HG02870 (cell line): ENCODE measurements at regions not wholly inside any gene's neighbourhood (a gene's known extent, or its start where the extent isn't known, plus 50 kb on each side); places are given as distances from the start of the nearest gene placed in this dataset.
"Not testable (repeated sequence)": the region's sequence is repeated elsewhere in the genome, so short reads cannot be mapped to it uniquely, and the experiment has no call there.

Experiments used
- ATAC-seq: cut with Tn5 transposase; IDR thresholded peaks from one replicate; pipeline ENCODE4 v1.9.1; 2021; ENCODE audit warnings: mild to moderate bottlenecking, moderate library complexity; ENCODE audit not compliant: unreplicated experiment

DNA sequence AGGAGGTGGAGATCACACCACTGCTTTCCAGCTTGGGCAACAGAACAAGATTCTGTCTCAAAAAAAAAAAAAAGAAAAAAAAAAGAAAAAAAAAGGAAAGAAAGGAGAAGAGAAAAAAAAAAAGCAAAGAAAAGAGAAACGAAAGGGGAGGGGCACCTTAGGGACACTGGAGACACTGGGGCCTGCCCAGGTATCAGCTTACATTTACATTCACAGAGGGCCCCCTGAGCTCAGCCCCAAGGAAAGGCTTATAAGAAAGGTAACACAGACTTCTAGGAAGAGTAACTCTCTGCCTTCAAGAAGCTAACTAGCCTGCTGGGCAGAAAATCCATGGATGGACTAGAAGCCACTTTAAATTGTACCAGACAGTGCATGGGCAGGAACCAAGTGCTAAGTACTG lies 108.8 kb downstream of the NPY start:
- no peak for ATAC-seq

DNA sequence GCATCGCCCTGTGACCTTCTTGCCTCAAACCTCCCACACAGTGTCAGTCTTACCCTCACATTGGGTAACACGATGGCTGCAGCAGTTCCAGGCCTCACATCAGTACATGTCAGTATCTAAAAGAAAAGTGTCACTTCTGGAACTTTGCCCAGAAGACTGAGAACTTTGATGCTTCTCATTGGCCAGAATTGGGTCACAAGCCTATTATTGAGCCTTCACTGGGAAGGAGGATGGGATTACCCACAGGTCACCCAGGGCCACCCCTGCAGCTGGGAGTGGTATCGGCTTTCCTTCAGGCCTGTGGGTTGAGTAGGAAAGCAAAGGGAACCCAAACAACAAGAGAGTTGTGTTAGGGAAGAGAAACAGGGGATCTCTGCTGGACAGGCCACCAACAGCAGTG lies 111.5 kb downstream of the NPY start:
- no peak for ATAC-seq

DNA sequence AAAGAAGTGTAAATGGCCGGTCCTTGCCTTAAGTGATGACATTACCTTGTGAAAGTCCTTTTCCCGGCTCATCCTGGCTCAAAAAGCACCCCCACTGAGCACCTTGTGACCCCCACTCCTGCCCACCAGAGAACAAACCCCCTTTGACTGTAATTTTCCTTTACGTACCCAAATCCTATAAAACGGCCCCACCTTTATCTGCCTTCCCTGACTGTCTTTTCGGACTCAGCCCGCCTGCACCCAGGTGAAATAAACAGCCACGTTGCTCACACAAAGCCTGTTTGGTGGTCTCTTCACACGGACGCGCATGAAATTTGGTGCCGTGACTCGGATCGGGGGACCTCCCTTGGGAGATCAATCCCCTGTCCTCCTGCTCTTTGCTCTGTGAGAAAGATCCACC lies 112.4 kb downstream of the NPY start:
- ATAC-seq, result not testable (repeated sequence)

DNA sequence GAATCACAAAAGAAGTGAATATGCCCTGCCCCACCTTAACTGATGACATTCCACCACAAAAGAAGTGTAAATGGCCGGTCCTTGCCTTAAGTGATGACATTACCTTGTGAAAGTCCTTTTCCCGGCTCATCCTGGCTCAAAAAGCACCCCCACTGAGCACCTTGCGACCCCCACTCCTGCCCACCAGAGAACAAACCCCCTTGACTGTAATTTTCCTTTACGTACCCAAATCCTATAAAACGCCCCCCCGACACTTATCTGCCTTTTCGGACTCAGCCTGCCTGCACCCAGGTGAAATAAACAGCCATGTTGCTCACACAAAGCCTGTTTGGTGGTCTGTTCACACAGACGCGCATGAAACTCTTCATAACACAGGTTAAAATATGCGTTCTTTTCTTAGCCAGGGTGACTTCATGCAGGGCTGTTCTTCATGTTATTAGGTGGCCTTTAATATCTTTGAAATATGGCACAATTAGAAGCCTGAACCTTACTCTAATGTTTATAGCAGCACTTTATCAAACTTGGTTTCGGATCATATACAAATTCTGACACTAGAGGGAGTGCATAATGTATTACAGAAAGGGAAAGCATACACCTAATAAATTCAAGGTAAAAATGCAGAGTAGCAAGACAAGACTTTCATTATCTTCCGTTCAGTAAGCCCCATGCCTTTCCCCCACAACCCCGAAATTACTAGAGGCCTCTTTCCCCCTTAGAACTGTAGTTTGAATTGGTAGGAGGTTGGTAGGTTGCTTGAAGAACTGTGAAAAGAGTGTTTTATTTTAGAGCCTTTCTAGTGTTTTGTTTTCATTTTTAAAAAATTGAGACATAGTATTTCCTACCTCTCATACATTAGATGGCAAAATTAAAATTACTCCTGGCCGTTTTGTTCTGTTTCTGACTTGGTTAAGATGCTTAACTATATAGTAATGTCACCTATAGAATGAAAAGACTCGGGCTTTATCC lies 117.9 kb downstream of the NPY start:
- ATAC-seq, result no peak

DNA sequence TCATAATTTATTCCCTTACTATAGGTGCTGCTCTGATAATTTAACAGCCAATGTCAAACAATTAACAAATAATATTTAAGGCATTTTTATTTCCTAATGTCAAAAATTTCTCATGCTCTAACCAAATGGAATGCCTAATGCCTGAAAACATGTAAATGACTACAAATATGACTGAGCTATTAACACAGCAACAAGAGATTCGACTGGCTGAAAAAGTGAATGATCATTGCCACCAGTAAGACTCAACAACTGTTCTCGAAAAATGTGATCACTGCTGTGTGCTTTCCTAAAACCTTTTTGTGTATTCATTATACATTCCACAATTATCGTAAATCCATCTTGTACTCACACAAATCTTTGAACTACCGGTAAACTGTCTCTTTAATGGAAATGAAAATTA lies 118.7 kb downstream of the NPY start:
- no peak for ATAC-seq

DNA sequence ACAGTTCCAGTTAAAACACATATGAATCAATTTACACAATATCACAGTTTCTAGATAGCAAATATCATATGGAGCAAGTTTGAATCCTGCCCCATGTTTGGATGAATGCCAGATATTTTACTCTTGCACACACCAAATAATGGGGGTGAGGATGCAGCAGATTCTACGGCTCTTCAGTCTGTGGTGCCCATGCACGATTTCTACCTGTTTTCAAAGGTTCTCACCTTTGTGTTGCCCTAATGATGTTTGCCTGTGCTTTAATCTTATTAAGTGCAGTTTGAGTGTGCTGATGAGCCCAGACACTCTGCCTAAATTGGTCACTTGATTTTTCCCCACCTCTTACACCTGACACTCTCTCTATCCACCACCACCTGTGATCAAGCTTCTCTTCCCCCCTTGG lies 119.6 kb downstream of the NPY start:
- ATAC-seq, result no peak

DNA sequence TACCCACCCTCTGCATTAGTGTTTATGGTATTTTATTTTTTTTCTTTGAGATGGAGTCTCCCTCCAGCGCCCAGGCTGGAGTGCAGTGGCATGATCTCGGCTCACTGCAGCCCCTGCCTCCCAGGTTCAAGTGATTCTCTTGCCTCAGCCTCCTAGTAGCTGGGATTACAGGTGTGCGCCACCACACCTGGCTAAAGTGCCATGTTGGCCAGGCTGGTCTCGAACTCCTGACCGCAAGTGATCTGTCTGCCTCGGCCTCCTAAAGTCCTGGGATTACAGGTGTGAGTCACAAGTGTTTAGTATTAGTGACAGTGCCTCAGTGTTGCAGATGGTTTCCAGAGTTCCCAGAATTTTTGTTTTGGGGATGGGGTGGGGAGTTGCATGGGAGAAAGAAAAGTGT lies 120.3 kb downstream of the NPY start:
- no peak for ATAC-seq

DNA sequence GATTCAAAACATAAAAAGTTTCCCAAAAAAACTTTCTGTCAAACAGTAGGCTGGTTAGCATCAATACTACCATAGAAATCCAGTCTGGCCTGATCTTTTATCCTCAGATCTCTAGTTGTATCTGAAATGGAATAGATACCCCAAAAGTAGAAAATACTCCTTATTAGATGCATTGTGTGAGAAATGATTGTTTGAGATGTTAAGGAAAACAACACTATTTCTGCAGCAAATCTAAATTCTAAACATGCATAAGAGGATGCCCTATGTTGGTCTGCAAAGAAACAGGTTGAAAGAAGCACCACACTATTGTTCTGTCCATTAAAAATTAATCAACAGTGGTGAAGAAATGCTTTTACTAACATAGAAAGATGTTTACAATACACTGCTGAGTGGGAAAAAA lies 121.0 kb downstream of the NPY start:
- no peak for ATAC-seq

DNA sequence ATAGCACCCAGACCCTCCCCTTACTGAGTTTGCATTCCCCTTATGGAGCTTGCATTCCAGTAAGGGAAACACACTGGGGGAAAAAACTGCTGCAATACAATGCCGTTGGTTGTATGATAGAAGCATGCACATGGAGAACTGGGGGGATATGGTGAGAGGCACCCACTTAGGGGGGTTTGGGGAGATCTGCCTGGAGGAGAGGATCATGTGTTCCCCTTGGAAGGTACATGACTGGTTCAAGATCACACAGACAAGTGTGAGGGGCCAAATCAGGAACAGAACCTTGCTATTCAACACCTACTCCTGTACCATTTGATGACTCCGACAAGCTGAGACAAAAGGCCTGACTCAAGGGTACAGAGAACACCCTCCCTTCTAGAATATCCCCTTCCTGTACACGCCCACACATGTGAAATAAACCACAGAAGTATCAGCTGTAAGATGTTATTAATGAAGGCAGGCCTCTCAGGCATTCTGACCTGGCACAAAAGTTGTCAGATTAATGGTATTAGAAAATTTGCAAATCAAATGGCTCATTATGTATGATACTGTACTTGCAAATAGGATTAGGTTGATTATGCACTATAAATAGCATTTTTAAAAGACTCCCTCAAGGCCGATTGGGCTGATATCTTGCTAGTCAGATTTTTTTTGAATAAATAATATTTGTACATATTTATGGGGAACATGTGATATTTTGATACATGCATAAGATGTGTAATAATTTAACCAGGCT lies 122.2 kb downstream of the NPY start:
- ATAC-seq, result peak; percentile 67

DNA sequence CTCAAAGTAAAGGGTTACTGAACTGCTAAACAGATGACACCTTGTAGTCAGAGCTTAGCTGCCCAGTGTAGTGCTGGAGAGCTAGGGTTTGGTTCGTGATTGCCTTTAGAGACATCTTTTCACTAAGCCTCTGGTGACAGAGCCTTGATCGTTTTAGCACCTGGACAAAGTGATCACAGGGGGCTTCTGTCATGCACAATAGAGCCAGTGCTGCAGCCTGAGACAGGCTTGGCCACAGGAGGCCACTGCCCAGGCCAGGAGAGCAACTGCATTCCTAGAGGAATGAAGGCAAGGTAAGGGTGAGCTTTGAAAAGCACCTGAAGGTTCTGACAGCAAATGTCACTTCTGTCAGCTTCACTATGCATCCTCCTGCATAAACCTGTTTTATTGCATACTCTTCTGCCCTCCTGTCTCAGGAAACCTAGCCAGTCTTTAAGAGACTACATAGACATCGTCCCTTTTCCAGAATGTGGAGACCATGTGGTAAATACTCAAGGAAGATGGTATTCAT lies 122.9 kb downstream of the NPY start:
- ATAC-seq, result no peak

DNA sequence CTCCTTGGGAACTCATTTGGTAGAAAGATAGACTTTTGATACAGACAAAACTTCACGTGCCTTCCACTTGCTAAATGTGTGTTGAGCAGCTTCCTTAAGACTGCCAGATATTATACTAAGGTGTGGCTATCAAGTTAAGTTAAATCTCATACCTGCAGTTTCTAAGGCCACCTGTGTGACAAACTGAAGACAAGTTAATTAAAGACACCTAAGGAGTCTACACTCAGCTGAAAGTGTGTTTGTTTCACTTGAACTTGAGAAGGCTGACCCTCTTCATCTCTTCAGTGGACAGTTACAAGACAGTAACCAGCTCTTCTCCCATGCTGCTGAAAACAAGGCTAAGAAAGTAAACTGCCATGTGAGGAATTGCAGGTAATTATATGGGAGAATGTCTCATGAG lies 124.0 kb downstream of the NPY start:
- no peak for ATAC-seq

DNA sequence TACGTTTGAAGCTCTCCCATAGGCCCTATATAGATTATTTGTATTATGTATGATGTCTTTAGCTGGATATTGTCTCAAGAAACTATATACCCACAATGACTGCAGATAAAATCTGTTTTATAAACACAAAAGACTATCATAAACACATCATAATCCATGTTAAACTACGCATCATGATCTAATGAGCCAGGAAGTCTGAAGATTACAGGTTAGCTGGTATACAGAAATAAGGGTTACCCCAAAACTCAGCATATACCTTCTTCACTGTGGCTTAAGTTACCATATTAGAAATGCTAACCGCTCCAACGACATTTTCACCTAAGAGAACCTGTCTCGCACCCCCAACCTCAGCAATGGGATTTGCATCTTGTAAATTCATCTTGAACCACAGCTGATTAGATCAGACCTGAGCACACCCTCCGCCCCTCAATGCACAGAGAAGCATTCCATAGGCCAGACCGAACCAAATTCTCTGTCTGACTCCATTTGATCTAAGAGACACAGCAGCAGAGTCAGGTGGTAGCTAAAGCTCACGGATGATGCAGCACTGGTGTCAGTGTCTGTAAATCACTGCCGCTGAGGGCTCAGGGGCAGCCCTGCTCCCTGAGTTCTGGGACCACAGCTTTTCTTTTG lies 124.9 kb downstream of the NPY start:
- no peak for ATAC-seq

DNA sequence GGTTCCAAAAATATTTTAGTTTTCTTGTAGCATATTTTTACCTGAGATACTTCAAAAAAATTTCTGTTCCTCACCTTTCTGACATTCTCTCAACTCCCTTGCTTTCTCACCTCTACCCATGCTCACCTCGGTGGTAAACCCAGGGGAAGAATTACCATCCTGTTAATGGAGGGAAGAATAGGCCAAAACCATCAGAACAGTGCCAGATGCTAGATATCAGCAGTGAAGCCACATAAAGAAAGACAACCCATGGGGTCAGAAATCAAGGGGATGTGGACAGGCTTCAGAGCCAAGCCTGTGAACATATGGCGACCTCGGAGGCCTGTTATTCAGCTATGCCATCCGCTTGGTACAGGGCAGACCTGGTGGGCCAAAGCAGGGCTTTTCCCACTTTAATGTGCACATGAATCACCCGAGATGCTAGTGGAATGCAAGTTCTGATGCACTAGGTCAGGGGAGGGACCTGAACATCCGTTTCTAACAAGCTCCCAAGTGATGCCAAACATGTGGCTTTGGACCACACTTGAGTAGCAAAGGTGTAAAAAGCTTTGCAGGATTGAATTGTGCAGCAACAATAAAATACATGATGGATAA lies 125.5 kb downstream of the NPY start:
- no peak for ATAC-seq

DNA sequence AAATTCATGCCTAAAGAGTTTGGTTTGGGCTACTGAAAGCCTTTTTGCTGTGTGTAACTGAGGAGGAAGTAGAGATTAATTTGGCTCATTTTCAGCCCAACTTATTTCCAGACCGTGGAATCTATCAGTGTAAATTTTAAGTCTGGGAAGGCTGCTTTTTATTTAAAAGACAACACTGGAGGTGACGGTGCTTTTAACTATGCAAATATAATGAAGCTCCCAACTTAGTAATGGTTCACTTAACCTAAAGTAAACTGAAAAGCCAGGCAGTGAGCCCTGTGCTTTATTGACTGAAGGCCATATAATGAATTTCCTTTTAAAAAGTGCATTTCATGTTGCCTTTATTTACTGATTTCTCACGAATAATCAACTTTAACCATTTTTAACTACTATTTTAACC lies 127.2 kb downstream of the NPY start:
- ATAC-seq, result no peak

DNA sequence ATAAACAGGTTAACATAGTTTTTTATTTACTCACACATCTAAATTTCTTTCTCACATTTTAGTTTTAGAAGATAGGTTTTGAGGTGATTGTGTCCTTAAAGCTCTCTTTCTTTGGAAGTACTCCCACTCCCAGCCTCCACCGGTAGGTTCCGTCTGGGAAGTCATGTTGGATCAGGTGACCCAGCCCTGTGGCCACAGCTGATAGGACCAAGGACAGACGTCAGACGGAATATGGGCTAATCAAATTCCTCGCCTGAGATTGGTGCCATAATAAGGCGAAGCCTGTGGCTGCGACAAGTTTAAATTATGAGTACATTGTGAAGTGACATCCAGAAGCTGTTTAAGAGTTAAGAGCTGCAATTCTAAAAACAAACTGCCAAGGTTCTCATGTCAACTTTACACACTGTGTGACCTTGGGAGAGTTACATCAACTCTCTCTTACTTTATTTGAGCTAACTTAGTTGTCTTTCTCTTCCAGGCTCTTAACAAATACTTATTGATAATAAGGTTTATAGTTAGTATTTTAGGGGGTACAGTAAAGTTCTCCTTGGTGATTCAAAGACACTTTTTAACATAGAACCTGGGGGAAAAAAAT lies 133.6 kb downstream of the NPY start:
- no peak for ATAC-seq

DNA sequence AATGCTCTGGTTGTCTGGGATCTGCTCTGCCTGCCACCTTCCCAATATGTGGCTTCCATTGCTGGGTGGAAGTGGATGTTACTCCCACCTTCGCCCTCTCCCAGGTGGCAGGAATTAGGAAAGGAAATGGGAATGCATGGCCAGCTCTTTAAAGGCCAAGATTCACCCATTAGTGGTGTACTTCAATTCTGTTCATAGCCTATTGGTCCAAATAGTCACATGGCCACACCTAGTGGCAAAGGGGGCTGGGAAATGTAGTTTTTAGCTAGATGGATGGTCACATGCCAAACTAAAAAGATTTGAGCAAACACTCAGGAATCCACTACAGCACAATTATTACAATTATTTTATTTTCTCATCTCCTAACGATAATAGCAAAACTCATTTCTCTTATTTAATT lies 135.1 kb downstream of the NPY start:
- ATAC-seq, result no peak

DNA sequence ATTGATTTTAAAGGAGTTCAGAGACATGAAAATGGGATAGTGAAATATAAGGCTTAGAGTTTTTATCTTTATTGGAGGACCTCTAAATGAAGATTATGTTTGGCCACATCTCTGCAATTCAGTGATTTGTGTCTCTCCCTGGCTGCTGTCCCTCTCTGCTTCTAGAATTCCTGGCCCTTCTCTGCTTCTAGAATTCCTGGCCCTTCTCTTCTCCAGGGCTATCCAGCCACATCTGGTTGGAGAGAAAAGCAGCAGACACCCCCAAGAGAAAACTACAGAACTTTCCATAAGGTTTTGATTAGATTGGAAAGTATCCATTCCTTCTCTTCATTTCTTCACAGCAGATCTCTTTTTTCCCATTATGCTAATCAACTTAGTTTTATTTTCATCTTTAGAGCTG lies 135.5 kb downstream of the NPY start:
- no peak for ATAC-seq

DNA sequence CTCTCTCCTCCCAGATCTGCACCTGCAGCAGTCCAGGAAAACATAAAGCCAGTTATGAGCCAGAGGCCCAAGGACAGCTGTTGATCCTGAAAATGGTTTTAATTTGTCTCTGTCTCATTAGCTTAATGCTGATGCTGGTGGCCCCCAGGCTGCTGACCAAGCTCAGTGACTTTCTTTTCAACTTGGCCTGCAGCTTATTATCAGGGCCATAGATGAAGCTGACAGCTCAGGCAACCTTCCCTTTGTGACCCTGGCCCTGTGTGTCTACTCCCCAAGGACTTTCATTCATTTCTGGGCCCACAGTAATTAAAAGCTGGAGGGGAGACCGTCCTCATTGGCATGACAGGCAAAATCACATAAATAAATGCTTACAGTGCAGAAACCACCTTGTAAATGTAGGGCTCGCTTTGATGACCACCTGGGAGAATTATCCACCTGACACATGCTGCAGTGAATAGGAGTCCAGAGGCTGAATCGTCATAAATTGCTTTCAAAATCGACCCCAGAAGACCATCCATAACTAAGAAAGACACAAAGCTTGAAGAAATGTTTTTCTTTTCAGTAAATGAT lies 138.5 kb downstream of the NPY start:
- ATAC-seq, result no peak

DNA sequence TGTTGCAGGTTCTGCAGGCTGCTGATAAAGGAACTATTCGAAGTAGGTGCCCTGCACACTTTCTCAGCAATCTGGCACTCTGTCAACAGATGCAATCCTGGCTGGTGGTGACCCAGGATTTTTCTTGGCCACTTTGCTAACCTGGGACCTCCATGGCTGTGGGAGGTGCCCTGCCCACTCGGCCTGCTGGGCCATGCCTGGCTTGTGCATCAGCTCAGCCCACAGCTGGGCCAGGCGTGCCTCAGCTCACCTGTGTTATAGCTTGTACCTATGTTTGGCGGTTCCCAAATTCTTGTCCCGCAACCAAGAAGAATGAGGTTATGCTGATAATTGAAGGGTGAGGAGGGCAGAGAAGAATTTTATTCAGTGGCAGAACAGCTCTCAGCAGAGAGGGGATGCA lies 141.7 kb downstream of the NPY start:
- no peak for ATAC-seq

DNA sequence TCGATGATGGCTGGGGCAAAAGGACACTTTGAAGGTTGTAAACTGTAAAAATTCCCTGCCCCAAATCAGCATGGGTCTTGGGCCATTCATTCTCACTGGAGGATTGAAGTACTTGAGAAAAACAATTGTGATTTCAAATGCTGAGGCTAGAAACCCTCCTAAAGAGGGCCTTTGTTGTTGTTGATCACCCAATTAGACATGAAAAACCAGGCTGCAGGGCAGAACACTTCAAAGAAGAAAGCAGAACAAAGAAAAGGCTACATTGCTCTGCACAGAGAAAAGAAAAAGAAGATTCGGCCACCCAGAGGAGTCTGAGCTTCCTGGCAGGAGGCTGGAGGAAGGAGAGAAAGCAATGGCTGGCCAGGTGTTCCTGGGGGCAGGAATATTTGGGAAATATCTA lies 143.1 kb downstream of the NPY start:
- ATAC-seq, result no peak
